Skeletal muscle satellite cell (primary cell): ENCODE measurements at regions not wholly inside any gene's neighbourhood (a gene's known extent, or its start where the extent isn't known, plus 50 kb on each side); places are given as distances from the start of the nearest gene placed in this dataset. TPM values are rescaled to one million over a fixed set of nuclear protein-coding genes. Genes with fewer than 3 reads are reported as not detected.

ENCODE experiments used
- H3K27me3 ChIP-seq: 2 replicates; pipeline ENCODE4 v1.7.0; 2013; ENCODE audit warnings: low read length; ENCODE audit not compliant: control insufficient read depth, insufficient read depth
- H3K36me3 ChIP-seq: 2 replicates; pipeline ENCODE4 v1.7.0; 2013; ENCODE audit warnings: mild to moderate bottlenecking, control low read depth, low read length; ENCODE audit not compliant: insufficient read depth
- H3K4me1 ChIP-seq: 2 replicates; pipeline ENCODE4 v1.7.0; 2013; ENCODE audit warnings: low read length; ENCODE audit not compliant: control insufficient read depth, insufficient read depth
- H3K4me2 ChIP-seq: 2 replicates; pipeline ENCODE4 v1.7.0; 2013; ENCODE audit warnings: mild to moderate bottlenecking, low read length
- H3K4me3 ChIP-seq: 2 replicates; pipeline ENCODE4 v1.7.0; 2013; ENCODE audit warnings: low read length
- H3K9ac ChIP-seq: 2 replicates; pipeline ENCODE4 v1.7.0; 2013; ENCODE audit warnings: mild to moderate bottlenecking, low read depth, low read length, moderate library complexity
- H3K9me3 ChIP-seq: replicated peaks from 2 replicates; pipeline ENCODE4 v1.7.0; 2013; ENCODE audit warnings: mild to moderate bottlenecking, control low read depth, low read length
- small RNA-seq: library from RNA; depleted of rRNA; stranded (forward); fragments of <200 nt; gene quantifications from one replicate; pipeline ENCODE3, GENCODE V24; 2012

DNA sequence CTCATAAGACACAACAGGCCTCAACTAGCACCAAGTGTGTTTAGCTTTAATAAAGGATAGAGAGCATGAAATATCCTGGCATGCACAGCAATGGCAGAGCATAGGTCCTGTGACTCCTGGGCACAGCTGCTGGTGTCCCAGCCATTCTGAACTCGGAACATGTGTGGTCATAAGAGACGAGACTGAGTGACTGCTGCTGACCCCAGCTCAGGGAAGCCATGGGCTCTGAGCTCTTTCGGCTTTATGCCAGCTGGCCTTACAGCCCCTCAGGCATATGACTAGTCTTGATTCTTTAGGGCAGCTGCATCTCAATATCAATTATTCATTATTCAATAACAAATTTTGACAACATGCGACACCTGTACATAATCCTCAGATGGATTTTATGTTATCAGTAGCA, 62.4 kb upstream of the TOPAZ1 start:
- H3K9ac ChIP-seq = no peak overlapping the region

DNA sequence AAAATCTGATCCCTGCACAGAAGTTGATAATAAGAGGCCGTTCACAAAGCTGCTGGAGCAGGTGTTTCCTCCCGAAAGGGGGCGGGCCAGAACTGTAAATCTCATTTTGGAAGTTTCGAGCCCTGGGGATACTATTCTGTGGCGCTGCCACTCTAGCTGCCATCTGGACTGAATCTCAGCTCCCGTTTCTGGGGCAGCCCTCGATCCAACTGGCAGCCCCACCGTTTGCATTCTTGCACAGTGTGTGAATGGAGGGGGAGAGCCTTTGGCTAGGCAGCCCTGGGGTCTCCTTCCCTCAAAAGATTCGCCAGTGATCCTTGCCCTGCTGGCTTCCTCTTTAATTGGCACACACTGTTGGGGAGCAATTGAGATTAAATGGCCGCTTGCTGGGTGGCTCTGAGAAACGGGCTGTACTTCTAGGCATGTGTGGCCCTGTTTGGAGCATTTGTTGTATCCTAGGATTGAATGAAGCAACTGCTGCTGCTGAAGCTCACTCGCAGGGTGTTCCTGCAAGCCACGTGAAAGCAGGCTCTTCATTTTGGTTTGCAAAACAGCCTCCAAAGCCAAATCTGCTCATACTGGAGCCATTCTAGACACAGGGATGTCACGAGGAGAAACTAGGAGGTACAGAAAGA, 57.2 kb upstream of the TOPAZ1 start:
- H3K36me3 ChIP-seq = no peaks in the 10 kb centered on the region
- no peak overlapping the region for H3K9ac ChIP-seq
- H3K4me3 ChIP-seq = no peak overlapping the region
- H3K9me3 ChIP-seq = no peaks in the 10 kb centered on the region
- H3K4me2 ChIP-seq = no peak overlapping the region
- peaks cover 66% of the 10 kb centered on the region for H3K27me3 ChIP-seq
- H3K4me1 ChIP-seq = no peaks in the 10 kb centered on the region

More for the DNA sequence above, 62.4 kb upstream of the TOPAZ1 start:
- Histone ChIP-seq H3K27me3 (peaks cover 46% of the 10 kb centered on the region), H3K4me3 (no peak overlapping the region), H3K4me1 (no peaks in the 10 kb centered on the region), H3K4me2 (no peak overlapping the region), H3K36me3 (no peaks in the 10 kb centered on the region), H3K9me3 (no peaks in the 10 kb centered on the region)

DNA sequence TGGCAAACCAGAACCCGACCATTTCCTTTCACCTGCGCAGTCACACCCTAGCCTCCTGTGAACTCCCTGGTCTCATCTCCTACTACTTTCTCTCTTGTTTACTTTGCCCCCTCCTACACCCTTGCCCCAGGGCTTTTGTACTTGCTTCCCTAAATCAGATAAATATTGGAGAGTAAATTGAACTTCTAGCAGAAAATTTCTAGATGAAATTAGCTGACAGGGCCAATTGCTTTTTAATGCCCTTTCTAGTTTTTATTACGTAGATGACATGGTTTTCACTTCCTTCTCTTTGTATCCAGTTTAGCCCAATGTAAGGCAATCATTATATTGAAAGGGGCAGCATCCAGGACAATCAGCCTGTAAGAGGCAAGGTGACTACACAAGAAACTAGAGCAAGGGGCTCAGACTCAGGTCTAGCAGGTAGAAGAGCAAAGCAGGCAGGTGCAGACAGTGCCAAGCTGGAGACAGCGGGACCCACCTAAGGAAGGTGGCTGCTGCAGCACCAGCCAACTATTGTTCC, 56.2 kb upstream of the TOPAZ1 start:
- peaks cover 66% of the 10 kb centered on the region for H3K27me3 ChIP-seq

DNA sequence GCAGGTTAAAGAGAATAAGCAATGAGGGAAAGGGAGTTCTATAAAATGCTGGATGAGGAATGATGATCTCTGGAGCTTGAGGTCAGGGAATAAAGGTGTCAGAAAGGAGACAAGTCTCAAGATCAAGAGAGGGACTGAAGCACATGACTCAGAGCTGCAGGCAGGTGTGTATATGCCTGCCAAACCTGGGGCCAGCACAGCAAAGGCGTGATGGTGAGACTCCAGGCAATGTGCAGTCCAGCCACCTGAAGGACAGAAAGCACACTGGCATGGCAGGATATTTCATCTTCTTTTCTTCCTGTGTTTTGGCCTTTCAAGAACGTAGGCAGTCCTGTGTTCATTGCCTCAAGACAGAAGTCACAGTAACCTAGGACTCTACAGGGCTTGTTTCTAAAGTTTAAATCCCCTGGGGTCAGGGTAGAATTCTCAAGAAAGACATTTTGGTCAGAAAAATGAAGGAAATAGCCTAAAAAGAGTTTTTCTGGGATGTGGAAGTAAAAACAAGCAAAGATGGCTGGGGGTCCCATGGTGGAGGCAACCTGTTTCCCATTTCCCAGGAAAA, 55.5 kb upstream of the TOPAZ1 start:
- Histone ChIP-seq H3K36me3 (no peaks in the 10 kb centered on the region), H3K4me2 (no peak overlapping the region), H3K27me3 (peaks cover 66% of the 10 kb centered on the region), H3K4me3 (no peak overlapping the region), H3K9ac (no peak overlapping the region), H3K9me3 (no peaks in the 10 kb centered on the region), H3K4me1 (no peaks in the 10 kb centered on the region)

More for the DNA sequence above, 56.2 kb upstream of the TOPAZ1 start:
- H3K9ac ChIP-seq = no peak overlapping the region
- H3K4me1 ChIP-seq = no peaks in the 10 kb centered on the region
- H3K4me2 ChIP-seq = no peak overlapping the region
- no peaks in the 10 kb centered on the region for H3K9me3 ChIP-seq
- no peaks in the 10 kb centered on the region for H3K36me3 ChIP-seq
- no peak overlapping the region for H3K4me3 ChIP-seq

DNA sequence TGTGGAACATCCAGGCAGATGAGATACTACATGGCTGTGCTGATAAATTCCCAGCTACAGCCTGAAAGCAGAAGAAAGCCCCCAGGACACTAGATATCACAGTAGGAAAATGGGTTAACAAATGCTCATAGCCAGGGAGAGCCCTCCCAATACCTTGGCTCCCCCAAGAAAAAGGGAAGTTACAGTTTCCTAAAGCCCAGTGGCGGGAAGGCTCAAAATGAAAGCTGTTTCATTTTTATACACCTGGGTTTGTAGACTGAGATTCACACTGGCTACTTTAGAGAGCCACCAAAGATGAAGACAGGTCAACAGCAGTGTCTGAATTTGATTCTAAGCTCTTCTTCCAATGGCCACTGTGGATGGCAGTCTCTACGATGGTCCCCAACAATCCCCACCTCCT, 55.0 kb upstream of the TOPAZ1 start:
- Histone ChIP-seq H3K4me1 (no peaks in the 10 kb centered on the region), H3K36me3 (no peaks in the 10 kb centered on the region), H3K9me3 (no peaks in the 10 kb centered on the region), H3K4me3 (no peak overlapping the region), H3K4me2 (no peak overlapping the region), H3K9ac (no peak overlapping the region), H3K27me3 (peaks cover 69% of the 10 kb centered on the region)

Small RNAs in the stretch of these regions (small RNA-seq; reads per million reads assigned to genes)
- gene MIR138-1 (445 reads per million, percentile 98 among the genes with 10 or more reads in this experiment), gene RNU6-367P (not detected)
